A549 (cell line): ENCODE measurements at regions not wholly inside any gene's neighbourhood (a gene's known extent, or its start where the extent isn't known, plus 50 kb on each side); places are given as distances from the start of the nearest gene placed in this dataset.

Experiments used
- EP300 ChIP-seq, 2 experiments: fragments of >200 bp; sonication (Bioruptor Twin); formaldehyde crosslinking; IDR thresholded peaks; 2 replicates in 1 of 2; 3 replicates in 1 of 2; pipeline ENCODE4 v1.6.1; 2016 to 2017
- MAZ ChIP-seq: fragments of 150-350 bp; IDR thresholded peaks from 2 replicates; pipeline ENCODE4 v1.6.1; 2014; ENCODE audit warnings: antibody characterized with exemption, low read depth, low read length, borderline replicate concordance
- MYC ChIP-seq: IDR thresholded peaks from 2 replicates; pipeline ENCODE4 v1.6.1; 2012; ENCODE audit warnings: mild to moderate bottlenecking, inconsistent platforms, low read length, improper control_type of control experiment, borderline replicate concordance
- PHF8 ChIP-seq: fragments of 200-600 bp; sonication (generic); IDR thresholded peaks from 2 replicates; pipeline ENCODE4 v1.6.1; 2016; ENCODE audit warnings: low read depth, mild to moderate bottlenecking, antibody characterized with exemption, moderate library complexity, borderline replicate concordance
- POLR2A ChIP-seq: IDR thresholded peaks from 2 replicates; pipeline ENCODE4 v1.6.1; 2012; ENCODE audit warnings: mild to moderate bottlenecking, low read length
- POLR2AphosphoS2 ChIP-seq: conservative IDR thresholded peaks from 2 replicates; pipeline ENCODE4 v1.6.1; 2012; ENCODE audit warnings: low read length, improper control_type of control experiment, inconsistent platforms
- RAD21 ChIP-seq, 2 experiments: fragments of >200 bp in 1 of 2; sonication (Bioruptor Twin) in 1 of 2; formaldehyde crosslinking in 1 of 2; IDR thresholded peaks in 1 of 2; conservative IDR thresholded peaks in 1 of 2; 2 replicates in 1 of 2; 3 replicates in 1 of 2; pipeline ENCODE4 v1.6.1; 2012 to 2018; ENCODE audit warnings: inconsistent platforms in 1 of 2
- TP53 ChIP-seq: fragments of 250-450 bp; sonication (Bioruptor Pico); IDR thresholded peaks from 2 replicates; pipeline ENCODE4 v1.5.0; 2021; ENCODE audit warnings: mild to moderate bottlenecking, moderate library complexity
- TF ChIP-seq, protein P1 (sequence below): fragments of >200 bp; sonication (Bioruptor Twin); formaldehyde crosslinking; IDR thresholded peaks from 3 replicates; pipeline ENCODE4 v1.5.1; 2016
- TF ChIP-seq, protein P2 (sequence below): IDR thresholded peaks from 2 replicates; pipeline ENCODE4 v1.6.1; 2012
- TF ChIP-seq, protein P3 (sequence below): fragments of >200 bp; sonication (Bioruptor Twin); formaldehyde crosslinking; IDR thresholded peaks from 2 replicates; pipeline ENCODE4 v1.6.1; 2016
- TF ChIP-seq, protein P4 (sequence below): fragments of 200-600 bp; sonication (generic); IDR thresholded peaks from 2 replicates; pipeline ENCODE4 v1.6.1; 2016; ENCODE audit warnings: antibody characterized with exemption, mild to moderate bottlenecking, moderate library complexity

DNA sequence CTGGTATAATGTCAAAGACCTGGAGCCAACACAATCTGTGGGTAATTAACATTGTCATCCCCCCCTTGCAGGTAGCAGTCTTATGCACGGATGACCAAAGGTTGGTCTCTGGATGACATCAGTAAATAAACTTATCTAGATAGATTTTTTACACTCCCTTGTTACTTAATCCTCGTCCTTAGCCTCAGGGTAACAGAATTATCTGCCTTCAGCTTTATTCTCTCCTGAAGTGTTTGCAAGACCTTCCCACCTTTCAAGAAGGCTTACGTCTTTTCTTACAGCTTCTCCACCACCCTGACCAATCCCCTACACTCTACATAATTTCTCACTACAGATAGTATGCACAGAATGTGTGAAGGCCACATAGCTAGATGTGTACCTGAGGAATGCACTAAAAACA lies 434.8 kb upstream of the HTR1E start:
- TF ChIP-seq PHF8, result no peak
- no peak for TF ChIP-seq MYC
- no peak for TF ChIP-seq POLR2AphosphoS2
- no peak for TF ChIP-seq TP53
- TF ChIP-seq, protein P1, sequence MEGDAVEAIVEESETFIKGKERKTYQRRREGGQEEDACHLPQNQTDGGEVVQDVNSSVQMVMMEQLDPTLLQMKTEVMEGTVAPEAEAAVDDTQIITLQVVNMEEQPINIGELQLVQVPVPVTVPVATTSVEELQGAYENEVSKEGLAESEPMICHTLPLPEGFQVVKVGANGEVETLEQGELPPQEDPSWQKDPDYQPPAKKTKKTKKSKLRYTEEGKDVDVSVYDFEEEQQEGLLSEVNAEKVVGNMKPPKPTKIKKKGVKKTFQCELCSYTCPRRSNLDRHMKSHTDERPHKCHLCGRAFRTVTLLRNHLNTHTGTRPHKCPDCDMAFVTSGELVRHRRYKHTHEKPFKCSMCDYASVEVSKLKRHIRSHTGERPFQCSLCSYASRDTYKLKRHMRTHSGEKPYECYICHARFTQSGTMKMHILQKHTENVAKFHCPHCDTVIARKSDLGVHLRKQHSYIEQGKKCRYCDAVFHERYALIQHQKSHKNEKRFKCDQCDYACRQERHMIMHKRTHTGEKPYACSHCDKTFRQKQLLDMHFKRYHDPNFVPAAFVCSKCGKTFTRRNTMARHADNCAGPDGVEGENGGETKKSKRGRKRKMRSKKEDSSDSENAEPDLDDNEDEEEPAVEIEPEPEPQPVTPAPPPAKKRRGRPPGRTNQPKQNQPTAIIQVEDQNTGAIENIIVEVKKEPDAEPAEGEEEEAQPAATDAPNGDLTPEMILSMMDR, result no peak
- TF ChIP-seq POLR2A, result no peak
- TF ChIP-seq, protein P2, sequence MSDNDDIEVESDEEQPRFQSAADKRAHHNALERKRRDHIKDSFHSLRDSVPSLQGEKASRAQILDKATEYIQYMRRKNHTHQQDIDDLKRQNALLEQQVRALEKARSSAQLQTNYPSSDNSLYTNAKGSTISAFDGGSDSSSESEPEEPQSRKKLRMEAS, result no peak
- TF ChIP-seq EP300 (IDR thresholded peaks at IDR 0.05), result no peak
- no peak for TF ChIP-seq MAZ
- TF ChIP-seq RAD21 (conservative IDR thresholded peaks at IDR 0.05 in 1 of 2, IDR thresholded peaks at IDR 0.05 in 1 of 2), result no peak
- TF ChIP-seq, protein P3, sequence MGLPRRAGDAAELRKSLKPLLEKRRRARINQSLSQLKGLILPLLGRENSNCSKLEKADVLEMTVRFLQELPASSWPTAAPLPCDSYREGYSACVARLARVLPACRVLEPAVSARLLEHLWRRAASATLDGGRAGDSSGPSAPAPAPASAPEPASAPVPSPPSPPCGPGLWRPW, result no peak
- TF ChIP-seq, protein P4, sequence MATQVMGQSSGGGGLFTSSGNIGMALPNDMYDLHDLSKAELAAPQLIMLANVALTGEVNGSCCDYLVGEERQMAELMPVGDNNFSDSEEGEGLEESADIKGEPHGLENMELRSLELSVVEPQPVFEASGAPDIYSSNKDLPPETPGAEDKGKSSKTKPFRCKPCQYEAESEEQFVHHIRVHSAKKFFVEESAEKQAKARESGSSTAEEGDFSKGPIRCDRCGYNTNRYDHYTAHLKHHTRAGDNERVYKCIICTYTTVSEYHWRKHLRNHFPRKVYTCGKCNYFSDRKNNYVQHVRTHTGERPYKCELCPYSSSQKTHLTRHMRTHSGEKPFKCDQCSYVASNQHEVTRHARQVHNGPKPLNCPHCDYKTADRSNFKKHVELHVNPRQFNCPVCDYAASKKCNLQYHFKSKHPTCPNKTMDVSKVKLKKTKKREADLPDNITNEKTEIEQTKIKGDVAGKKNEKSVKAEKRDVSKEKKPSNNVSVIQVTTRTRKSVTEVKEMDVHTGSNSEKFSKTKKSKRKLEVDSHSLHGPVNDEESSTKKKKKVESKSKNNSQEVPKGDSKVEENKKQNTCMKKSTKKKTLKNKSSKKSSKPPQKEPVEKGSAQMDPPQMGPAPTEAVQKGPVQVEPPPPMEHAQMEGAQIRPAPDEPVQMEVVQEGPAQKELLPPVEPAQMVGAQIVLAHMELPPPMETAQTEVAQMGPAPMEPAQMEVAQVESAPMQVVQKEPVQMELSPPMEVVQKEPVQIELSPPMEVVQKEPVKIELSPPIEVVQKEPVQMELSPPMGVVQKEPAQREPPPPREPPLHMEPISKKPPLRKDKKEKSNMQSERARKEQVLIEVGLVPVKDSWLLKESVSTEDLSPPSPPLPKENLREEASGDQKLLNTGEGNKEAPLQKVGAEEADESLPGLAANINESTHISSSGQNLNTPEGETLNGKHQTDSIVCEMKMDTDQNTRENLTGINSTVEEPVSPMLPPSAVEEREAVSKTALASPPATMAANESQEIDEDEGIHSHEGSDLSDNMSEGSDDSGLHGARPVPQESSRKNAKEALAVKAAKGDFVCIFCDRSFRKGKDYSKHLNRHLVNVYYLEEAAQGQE, result no peak
